ENCODE measurements at regions not wholly inside any gene's neighbourhood (a gene's known extent, or its start where the extent isn't known, plus 50 kb on each side); places are given as distances from the start of the nearest gene placed in this dataset.
"Not testable (repeated sequence)": the region's sequence is repeated elsewhere in the genome, so short reads cannot be mapped to it uniquely, and the experiment has no call there.

- no peak overlapping the region for H3K9ac ChIP-seq
- no peaks in the 10 kb centered on the region for H3K36me3 ChIP-seq
- no peaks in the 10 kb centered on the region for H3K27me3 ChIP-seq
- H3K4me1 ChIP-seq: 0 out of 2 replicates have a peak, but pooled peaks cover 6% of the 10 kb centered on the region
- H3K4me3 ChIP-seq: no peak overlapping the region
- H3K27ac ChIP-seq: no peak overlapping the region
- H4K20me1 ChIP-seq: no peaks in the 10 kb centered on the region
- no peak overlapping the region for H3K4me2 ChIP-seq
- no peaks in the 10 kb centered on the region for H3K9me3 ChIP-seq
- TF ChIP-seq Cebpa-rat (IDR thresholded peaks at IDR 0.05): no peak
Measured at GRCh38 chr15:59904450-59905135, 99.5 kb upstream of the FOXB1 start.

GRCh38 chr15:59896663-59897074 lies 107.4 kb upstream of the FOXB1 start:
- Histone ChIP-seq H3K9ac (no peak overlapping the region), H3K4me1 (0 out of 2 replicates have a peak, but pooled peaks cover 6% of the 10 kb centered on the region), H3K9me3 (no peaks in the 10 kb centered on the region), H3K4me3 (no peak overlapping the region), H3K36me3 (no peaks in the 10 kb centered on the region), H4K20me1 (no peaks in the 10 kb centered on the region), H3K4me2 (no peak overlapping the region), H3K27ac (no peak overlapping the region), H3K27me3 (no peaks in the 10 kb centered on the region)
- TF ChIP-seq Cebpa-rat (IDR thresholded peaks at IDR 0.05): no peak

- H3K4me2 ChIP-seq: no peak overlapping the region
- H3K9me3 ChIP-seq: no peaks in the 10 kb centered on the region
- H3K9ac ChIP-seq: no peak overlapping the region
- H3K4me3 ChIP-seq: no peak overlapping the region
- no peaks in the 10 kb centered on the region for H3K27me3 ChIP-seq
- H3K36me3 ChIP-seq: no peaks in the 10 kb centered on the region
- H3K4me1 ChIP-seq: no peaks in the 10 kb centered on the region
- no peaks in the 10 kb centered on the region for H4K20me1 ChIP-seq
- no peak overlapping the region for H3K27ac ChIP-seq
- TF ChIP-seq Cebpa-rat (IDR thresholded peaks at IDR 0.05): no peak
Measured at GRCh38 chr15:59894835-59895234, 109.3 kb upstream of the FOXB1 start.

- no peaks in the 10 kb centered on the region for H4K20me1 ChIP-seq
- H3K9me3 ChIP-seq: no peaks in the 10 kb centered on the region
- no peak overlapping the region for H3K9ac ChIP-seq
Measured at GRCh38 chr15:59892985-59893384, 111.1 kb upstream of the FOXB1 start.

GRCh38 chr15:59887870-59888269 lies 116.2 kb upstream of the FOXB1 start:
- H3K27ac ChIP-seq, H3K4me2 ChIP-seq, H3K36me3 ChIP-seq, H3K9ac ChIP-seq, H3K4me3 ChIP-seq, H4K20me1 ChIP-seq, H3K27me3 ChIP-seq, H3K9me3 ChIP-seq: not testable (repeated sequence)
- H3K4me1 ChIP-seq: peaks cover 13% of the 10 kb centered on the region

More at GRCh38 chr15:59892985-59893384, 111.1 kb upstream of the FOXB1 start:
- no peak for TF ChIP-seq Cebpa-rat (IDR thresholded peaks at IDR 0.05)
- H3K27me3 ChIP-seq: no peaks in the 10 kb centered on the region
- no peaks in the 10 kb centered on the region for H3K4me1 ChIP-seq
- no peak overlapping the region for H3K4me2 ChIP-seq
- no peak overlapping the region for H3K4me3 ChIP-seq
- no peaks in the 10 kb centered on the region for H3K36me3 ChIP-seq
- H3K27ac ChIP-seq: no peak overlapping the region

GRCh38 chr15:59887211-59887610 lies 116.9 kb upstream of the FOXB1 start:
- Histone ChIP-seq H3K9me3 (no peaks in the 10 kb centered on the region), H3K9ac (no peak overlapping the region), H3K4me1 (peaks cover 13% of the 10 kb centered on the region), H4K20me1 (no peaks in the 10 kb centered on the region), H3K36me3 (no peaks in the 10 kb centered on the region), H3K27me3 (no peaks in the 10 kb centered on the region), H3K27ac (no peak overlapping the region), H3K4me3 (no peak overlapping the region), H3K4me2 (no peak overlapping the region)
- no peak for TF ChIP-seq Cebpa-rat (IDR thresholded peaks at IDR 0.05)

GRCh38 chr15:59886441-59886840 lies 117.7 kb upstream of the FOXB1 start:
- Histone ChIP-seq H3K27me3 (no peaks in the 10 kb centered on the region), H3K9me3 (no peaks in the 10 kb centered on the region), H3K4me1 (peaks cover 13% of the 10 kb centered on the region), H3K36me3 (no peaks in the 10 kb centered on the region), H3K9ac (no peak overlapping the region), H3K4me3 (no peak overlapping the region), H4K20me1 (no peaks in the 10 kb centered on the region), H3K27ac (no peak overlapping the region), H3K4me2 (no peak overlapping the region)
- no peak for TF ChIP-seq Cebpa-rat (IDR thresholded peaks at IDR 0.05)

GRCh38 chr15:59885832-59886231 lies 118.3 kb upstream of the FOXB1 start:
- H3K27me3 ChIP-seq: no peaks in the 10 kb centered on the region
- no peak for TF ChIP-seq Cebpa-rat (IDR thresholded peaks at IDR 0.05)

GRCh38 chr15:59879506-59880265 lies 124.4 kb upstream of the FOXB1 start:
- Histone ChIP-seq H3K27me3 (no peaks in the 10 kb centered on the region), H4K20me1 (no peaks in the 10 kb centered on the region), H3K27ac (no peak overlapping the region), H3K4me2 (no peak overlapping the region), H3K9me3 (no peaks in the 10 kb centered on the region), H3K9ac (no peak overlapping the region), H3K4me1 (no peaks in the 10 kb centered on the region), H3K36me3 (no peaks in the 10 kb centered on the region), H3K4me3 (no peak overlapping the region)
- no peak for TF ChIP-seq Cebpa-rat (IDR thresholded peaks at IDR 0.05)

More at GRCh38 chr15:59885832-59886231, 118.3 kb upstream of the FOXB1 start:
- Histone ChIP-seq H3K4me3 (no peak overlapping the region), H4K20me1 (no peaks in the 10 kb centered on the region), H3K9ac (no peak overlapping the region), H3K9me3 (no peaks in the 10 kb centered on the region), H3K27ac (no peak overlapping the region), H3K4me2 (peak overlapping the region; percentile 42), H3K36me3 (no peaks in the 10 kb centered on the region), H3K4me1 (peaks cover 13% of the 10 kb centered on the region)

- Histone ChIP-seq H3K36me3 (no peaks in the 10 kb centered on the region), H3K4me1 (no peaks in the 10 kb centered on the region), H3K27me3 (no peaks in the 10 kb centered on the region), H4K20me1 (no peaks in the 10 kb centered on the region), H3K27ac (no peak overlapping the region), H3K4me3 (no peak overlapping the region), H3K9ac (no peak overlapping the region), H3K9me3 (no peaks in the 10 kb centered on the region), H3K4me2 (no peak overlapping the region)
- no peak for TF ChIP-seq Cebpa-rat (IDR thresholded peaks at IDR 0.05)
Measured at GRCh38 chr15:59876140-59876539, 128.0 kb upstream of the FOXB1 start.
